CD14-positive monocyte (primary cell): ENCODE measurements at regions not wholly inside any gene's neighbourhood (a gene's known extent, or its start where the extent isn't known, plus 50 kb on each side); places are given as distances from the start of the nearest gene placed in this dataset.
"Not testable (repeated sequence)": the region's sequence is repeated elsewhere in the genome, so short reads cannot be mapped to it uniquely, and the experiment has no call there.

Experiments used
- DNase-seq, 3 donors: peaks; one replicate each; pipeline ENCODE4 v3.0.0-alpha.2; 2011 to 2022
- H2AFZ ChIP-seq: 2 replicates; pipeline ENCODE4 v1.6.0; 2012; ENCODE audit warnings: mild to moderate bottlenecking, low read depth, low read length, inconsistent platforms; ENCODE audit not compliant: insufficient read depth, poor library complexity, severe bottlenecking
- H3K27ac ChIP-seq, 2 donors: 1 replicate in 1 of 2; 2 replicates in 1 of 2; pipeline ENCODE4 v1.5.1; 2012 to 2013; ENCODE audit warnings: low read length in 2 of 2, control low read depth in 1 of 2, inconsistent platforms in 1 of 2, low read depth in 1 of 2, mild to moderate bottlenecking in 1 of 2
- H3K27me3 ChIP-seq, 2 donors: one replicate each; pipeline versions ENCODE4 v1.6.0 to v1.6.1; 2011 to 2013; ENCODE audit warnings: low read length in 2 of 2; ENCODE audit not compliant: control insufficient read depth in 2 of 2, insufficient read depth in 2 of 2
- H3K36me3 ChIP-seq, 2 donors: replicated peaks in 1 of 2; 1 replicate in 1 of 2; 2 replicates in 1 of 2; pipeline versions ENCODE4 v1.5.1 to v1.6.1; 2012 to 2013; ENCODE audit warnings: low read length in 2 of 2, control low read depth in 1 of 2, inconsistent platforms in 1 of 2, mild to moderate bottlenecking in 1 of 2; ENCODE audit not compliant: insufficient read depth in 2 of 2, control insufficient read depth in 1 of 2
- H3K4me1 ChIP-seq, 2 donors: 1 replicate in 1 of 2; 2 replicates in 1 of 2; pipeline versions ENCODE4 v1.5.1 to v1.6.1; 2012 to 2013; ENCODE audit warnings: low read length in 2 of 2, control low read depth in 1 of 2, inconsistent platforms in 1 of 2, mild to moderate bottlenecking in 1 of 2, moderate library complexity in 1 of 2; ENCODE audit not compliant: insufficient read depth in 2 of 2, control insufficient read depth in 1 of 2
- H3K4me2 ChIP-seq: replicated peaks from 2 replicates; pipeline ENCODE3; 2012; ENCODE audit warnings: low read length, moderate library complexity, mild to moderate bottlenecking; ENCODE audit not compliant: poor library complexity, severe bottlenecking; ENCODE audit errors: extremely low read depth
- H3K4me3 ChIP-seq, 3 experiments: fragments of 200-600 bp in 1 of 3; sonication (generic) in 1 of 3; replicated peaks in 1 of 3; 1 replicate in 2 of 3; 2 replicates in 1 of 3; pipeline ENCODE4 v1.5.1; 2011 to 2013; ENCODE audit warnings: low read length in 3 of 3, mild to moderate bottlenecking in 3 of 3, control low read depth in 2 of 3, low read depth in 2 of 3, inconsistent platforms in 1 of 3, moderate library complexity in 1 of 3
- H3K79me2 ChIP-seq: 2 replicates; pipeline ENCODE4 v1.6.0; 2012; ENCODE audit warnings: mild to moderate bottlenecking, control low read depth, inconsistent platforms, low read length, moderate library complexity; ENCODE audit not compliant: insufficient read depth
- H3K9ac ChIP-seq: 2 replicates; pipeline ENCODE4 v1.6.0; 2017; ENCODE audit warnings: low read length, mild to moderate bottlenecking; ENCODE audit not compliant: insufficient read depth, poor library complexity, severe bottlenecking
- H3K9me3 ChIP-seq, 2 donors: replicated peaks in 1 of 2; 1 replicate in 1 of 2; 2 replicates in 1 of 2; pipeline versions ENCODE4 v1.5.1 to v1.6.1; 2012 to 2013; ENCODE audit warnings: low read length in 2 of 2, control low read depth in 1 of 2; ENCODE audit not compliant: control insufficient read depth in 1 of 2, insufficient read depth in 1 of 2
- H4K20me1 ChIP-seq: 2 replicates; pipeline ENCODE4 v1.6.0; 2012; ENCODE audit warnings: mild to moderate bottlenecking, low read length, control low read depth, moderate library complexity; ENCODE audit not compliant: insufficient read depth
- H3K27ac Mint-ChIP-seq, 7 donors: one replicate each; pipeline ENCODE4 v1.8.0; 2020; ENCODE audit warnings: mild to moderate bottlenecking in 7 of 7, mixed read lengths in 7 of 7, moderate library complexity in 6 of 7, inconsistent platforms in 2 of 7
- H3K27me3 Mint-ChIP-seq, 3 donors: one replicate each; pipeline ENCODE4 v1.8.0; 2021 to 2022; ENCODE audit warnings: low read depth in 3 of 3, mild to moderate bottlenecking in 3 of 3, mixed read lengths in 3 of 3, moderate library complexity in 3 of 3, inconsistent platforms in 1 of 3
- H3K36me3 Mint-ChIP-seq, 2 donors: one replicate each; pipeline ENCODE4 v1.8.0; 2020; ENCODE audit warnings: mixed read lengths in 2 of 2, inconsistent platforms in 1 of 2, mild to moderate bottlenecking in 1 of 2
- H3K4me1 Mint-ChIP-seq: one replicate; pipeline ENCODE4 v1.8.0; 2020; ENCODE audit warnings: mild to moderate bottlenecking, mixed read lengths
- H3K4me3 Mint-ChIP-seq, 2 donors: one replicate each; pipeline ENCODE4 v1.8.0; 2020; ENCODE audit warnings: mild to moderate bottlenecking in 2 of 2, mixed read lengths in 2 of 2, moderate library complexity in 1 of 2
- H3K9me3 Mint-ChIP-seq, 7 donors: one replicate each; pipeline ENCODE4 v1.8.0; 2020 to 2022; ENCODE audit warnings: mixed read lengths in 7 of 7, mild to moderate bottlenecking in 6 of 7, moderate library complexity in 6 of 7, inconsistent platforms in 2 of 7
- WGBS: methylation state at CpG from one replicate; pipeline ENCODE4 v1.1.5; 2013; ENCODE audit warnings: missing lambda C conversion rate; ENCODE audit not compliant: insufficient coverage; 5-methylcytosine and 5-hydroxymethylcytosine counted together
- intact Hi-C, 2 donors: fragments of 100-400 bp; cut with micrococcal nuclease; formaldehyde crosslinking; loops; one replicate each; pipeline versions ENCODE4 v1.15.0 to v1.15.1; 2023
- TF ChIP-seq, protein P1 (sequence below): fragments of 200-600 bp; IDR thresholded peaks from one replicate; pipeline ENCODE4 v1.8.0; 2022; ENCODE audit warnings: antibody characterized with exemption, mild to moderate bottlenecking

DNA sequence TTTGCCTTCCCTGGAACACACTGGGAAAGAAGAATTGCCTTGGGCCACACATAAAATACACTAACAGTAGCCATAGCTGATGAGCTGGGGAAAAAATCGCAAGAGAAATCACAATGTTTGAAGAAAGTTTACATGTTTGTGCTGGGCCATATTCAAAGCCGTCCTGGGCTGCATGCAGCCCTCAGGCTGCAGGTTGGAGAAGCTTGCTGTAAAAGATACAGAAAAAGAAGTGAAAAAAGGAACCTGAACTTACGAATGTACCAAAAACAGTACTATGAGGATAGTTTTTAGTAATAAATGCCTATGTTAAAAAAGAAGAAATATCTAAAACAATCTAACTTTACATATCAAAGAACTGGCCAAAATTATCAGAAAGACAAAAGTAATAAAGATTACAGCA, 82.1 kb downstream of the UGT2B28 start:
- intact Hi-C loops: no loop called here
- H3K4me2 ChIP-seq: no peak overlapping the region
- Mint-ChIP-seq H3K27me3 (peaks cover 0 to 3% (median 2%) of the 10 kb centered on the region in 3 donors), H3K27ac (peak overlapping the region in 1 of 7 donors; percentile 42), H3K9me3 (peaks cover 0 to 2% (median 0%) of the 10 kb centered on the region in 7 donors), H3K36me3 (no peaks in the 10 kb centered on the region), H3K4me1 (no peaks in the 10 kb centered on the region), H3K4me3 (no peak overlapping the region)
- no peak overlapping the region for H2AFZ ChIP-seq
- H3K27ac ChIP-seq: no peak overlapping the region
- no peaks in the 10 kb centered on the region for H3K79me2 ChIP-seq
- no peaks in the 10 kb centered on the region for H3K4me1 ChIP-seq
- no peaks in the 10 kb centered on the region for H4K20me1 ChIP-seq
- no peaks in the 10 kb centered on the region for H3K27me3 ChIP-seq
- no peak overlapping the region for H3K4me3 ChIP-seq
- H3K9me3 ChIP-seq: no peaks in the 10 kb centered on the region
- TF ChIP-seq, protein P1, sequence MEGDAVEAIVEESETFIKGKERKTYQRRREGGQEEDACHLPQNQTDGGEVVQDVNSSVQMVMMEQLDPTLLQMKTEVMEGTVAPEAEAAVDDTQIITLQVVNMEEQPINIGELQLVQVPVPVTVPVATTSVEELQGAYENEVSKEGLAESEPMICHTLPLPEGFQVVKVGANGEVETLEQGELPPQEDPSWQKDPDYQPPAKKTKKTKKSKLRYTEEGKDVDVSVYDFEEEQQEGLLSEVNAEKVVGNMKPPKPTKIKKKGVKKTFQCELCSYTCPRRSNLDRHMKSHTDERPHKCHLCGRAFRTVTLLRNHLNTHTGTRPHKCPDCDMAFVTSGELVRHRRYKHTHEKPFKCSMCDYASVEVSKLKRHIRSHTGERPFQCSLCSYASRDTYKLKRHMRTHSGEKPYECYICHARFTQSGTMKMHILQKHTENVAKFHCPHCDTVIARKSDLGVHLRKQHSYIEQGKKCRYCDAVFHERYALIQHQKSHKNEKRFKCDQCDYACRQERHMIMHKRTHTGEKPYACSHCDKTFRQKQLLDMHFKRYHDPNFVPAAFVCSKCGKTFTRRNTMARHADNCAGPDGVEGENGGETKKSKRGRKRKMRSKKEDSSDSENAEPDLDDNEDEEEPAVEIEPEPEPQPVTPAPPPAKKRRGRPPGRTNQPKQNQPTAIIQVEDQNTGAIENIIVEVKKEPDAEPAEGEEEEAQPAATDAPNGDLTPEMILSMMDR: no peak
- no peak for DNase-seq
- H3K9ac ChIP-seq: no peak overlapping the region
- H3K36me3 ChIP-seq: no peaks in the 10 kb centered on the region
- WGBS: no CpG with 5 or more reads among the region's 3 CpGs

DNA sequence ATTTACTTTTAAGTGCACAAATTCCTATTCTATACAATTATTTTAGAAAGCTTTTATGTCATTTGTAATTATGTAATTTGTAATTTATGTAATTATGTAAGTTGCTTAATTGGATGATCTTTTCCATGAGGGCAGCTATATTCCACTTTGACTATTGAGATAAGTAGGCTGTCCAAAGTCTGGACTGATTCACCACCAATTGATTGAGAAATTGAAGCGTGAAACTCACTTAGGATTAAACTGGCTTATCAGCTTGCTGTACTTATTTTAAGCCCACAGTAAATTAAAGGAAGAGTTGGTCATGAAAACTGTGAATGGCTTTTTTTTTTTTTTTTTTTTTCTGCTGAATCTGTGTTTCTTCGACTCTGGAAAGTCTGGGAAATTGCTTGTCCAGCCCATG, 87.4 kb downstream of the UGT2B28 start:
- H3K79me2 ChIP-seq, H3K27me3 Mint-ChIP-seq, H3K4me3 ChIP-seq, H3K4me1 Mint-ChIP-seq, DNase-seq, H3K4me1 ChIP-seq, H3K36me3 ChIP-seq, H3K9me3 Mint-ChIP-seq, H3K4me2 ChIP-seq, H3K4me3 Mint-ChIP-seq, H3K27ac ChIP-seq, H3K27ac Mint-ChIP-seq, H3K36me3 Mint-ChIP-seq, H3K9me3 ChIP-seq, H2AFZ ChIP-seq, H4K20me1 ChIP-seq, H3K27me3 ChIP-seq, H3K9ac ChIP-seq: not testable (repeated sequence)
- intact Hi-C loops: loop anchor here in 1 of 2 donors (5.0 kb wide), 1 partner anchor 110 kb away; no protein-coding TSS in a partner anchor
- WGBS: no CpG with 5 or more reads among the region's 2 CpGs
